ENCODE measurements at regions not wholly inside any gene's neighbourhood (a gene's known extent, or its start where the extent isn't known, plus 50 kb on each side); places are given as distances from the start of the nearest gene placed in this dataset.

DNA sequence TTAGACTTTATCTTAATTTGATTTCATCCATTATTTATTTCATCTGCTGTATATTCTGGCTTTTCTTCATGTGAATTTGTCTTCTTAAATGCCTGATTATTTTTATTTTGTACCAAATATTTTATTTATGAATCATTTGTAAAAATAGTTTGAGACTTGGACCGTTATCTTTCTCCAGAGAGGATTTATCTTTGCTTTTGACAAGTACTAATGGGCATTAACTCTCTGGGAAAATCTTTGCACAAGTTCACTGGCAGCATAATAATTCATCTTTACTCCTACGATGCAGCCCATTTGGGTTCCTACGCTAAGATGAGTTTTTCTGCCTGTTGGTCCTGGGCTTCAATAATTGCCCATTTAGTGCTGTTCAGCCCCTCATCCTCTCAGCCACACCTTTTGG, 131.0 kb upstream of the RORB start (continued):
- TF ChIP-seq, protein P1, sequence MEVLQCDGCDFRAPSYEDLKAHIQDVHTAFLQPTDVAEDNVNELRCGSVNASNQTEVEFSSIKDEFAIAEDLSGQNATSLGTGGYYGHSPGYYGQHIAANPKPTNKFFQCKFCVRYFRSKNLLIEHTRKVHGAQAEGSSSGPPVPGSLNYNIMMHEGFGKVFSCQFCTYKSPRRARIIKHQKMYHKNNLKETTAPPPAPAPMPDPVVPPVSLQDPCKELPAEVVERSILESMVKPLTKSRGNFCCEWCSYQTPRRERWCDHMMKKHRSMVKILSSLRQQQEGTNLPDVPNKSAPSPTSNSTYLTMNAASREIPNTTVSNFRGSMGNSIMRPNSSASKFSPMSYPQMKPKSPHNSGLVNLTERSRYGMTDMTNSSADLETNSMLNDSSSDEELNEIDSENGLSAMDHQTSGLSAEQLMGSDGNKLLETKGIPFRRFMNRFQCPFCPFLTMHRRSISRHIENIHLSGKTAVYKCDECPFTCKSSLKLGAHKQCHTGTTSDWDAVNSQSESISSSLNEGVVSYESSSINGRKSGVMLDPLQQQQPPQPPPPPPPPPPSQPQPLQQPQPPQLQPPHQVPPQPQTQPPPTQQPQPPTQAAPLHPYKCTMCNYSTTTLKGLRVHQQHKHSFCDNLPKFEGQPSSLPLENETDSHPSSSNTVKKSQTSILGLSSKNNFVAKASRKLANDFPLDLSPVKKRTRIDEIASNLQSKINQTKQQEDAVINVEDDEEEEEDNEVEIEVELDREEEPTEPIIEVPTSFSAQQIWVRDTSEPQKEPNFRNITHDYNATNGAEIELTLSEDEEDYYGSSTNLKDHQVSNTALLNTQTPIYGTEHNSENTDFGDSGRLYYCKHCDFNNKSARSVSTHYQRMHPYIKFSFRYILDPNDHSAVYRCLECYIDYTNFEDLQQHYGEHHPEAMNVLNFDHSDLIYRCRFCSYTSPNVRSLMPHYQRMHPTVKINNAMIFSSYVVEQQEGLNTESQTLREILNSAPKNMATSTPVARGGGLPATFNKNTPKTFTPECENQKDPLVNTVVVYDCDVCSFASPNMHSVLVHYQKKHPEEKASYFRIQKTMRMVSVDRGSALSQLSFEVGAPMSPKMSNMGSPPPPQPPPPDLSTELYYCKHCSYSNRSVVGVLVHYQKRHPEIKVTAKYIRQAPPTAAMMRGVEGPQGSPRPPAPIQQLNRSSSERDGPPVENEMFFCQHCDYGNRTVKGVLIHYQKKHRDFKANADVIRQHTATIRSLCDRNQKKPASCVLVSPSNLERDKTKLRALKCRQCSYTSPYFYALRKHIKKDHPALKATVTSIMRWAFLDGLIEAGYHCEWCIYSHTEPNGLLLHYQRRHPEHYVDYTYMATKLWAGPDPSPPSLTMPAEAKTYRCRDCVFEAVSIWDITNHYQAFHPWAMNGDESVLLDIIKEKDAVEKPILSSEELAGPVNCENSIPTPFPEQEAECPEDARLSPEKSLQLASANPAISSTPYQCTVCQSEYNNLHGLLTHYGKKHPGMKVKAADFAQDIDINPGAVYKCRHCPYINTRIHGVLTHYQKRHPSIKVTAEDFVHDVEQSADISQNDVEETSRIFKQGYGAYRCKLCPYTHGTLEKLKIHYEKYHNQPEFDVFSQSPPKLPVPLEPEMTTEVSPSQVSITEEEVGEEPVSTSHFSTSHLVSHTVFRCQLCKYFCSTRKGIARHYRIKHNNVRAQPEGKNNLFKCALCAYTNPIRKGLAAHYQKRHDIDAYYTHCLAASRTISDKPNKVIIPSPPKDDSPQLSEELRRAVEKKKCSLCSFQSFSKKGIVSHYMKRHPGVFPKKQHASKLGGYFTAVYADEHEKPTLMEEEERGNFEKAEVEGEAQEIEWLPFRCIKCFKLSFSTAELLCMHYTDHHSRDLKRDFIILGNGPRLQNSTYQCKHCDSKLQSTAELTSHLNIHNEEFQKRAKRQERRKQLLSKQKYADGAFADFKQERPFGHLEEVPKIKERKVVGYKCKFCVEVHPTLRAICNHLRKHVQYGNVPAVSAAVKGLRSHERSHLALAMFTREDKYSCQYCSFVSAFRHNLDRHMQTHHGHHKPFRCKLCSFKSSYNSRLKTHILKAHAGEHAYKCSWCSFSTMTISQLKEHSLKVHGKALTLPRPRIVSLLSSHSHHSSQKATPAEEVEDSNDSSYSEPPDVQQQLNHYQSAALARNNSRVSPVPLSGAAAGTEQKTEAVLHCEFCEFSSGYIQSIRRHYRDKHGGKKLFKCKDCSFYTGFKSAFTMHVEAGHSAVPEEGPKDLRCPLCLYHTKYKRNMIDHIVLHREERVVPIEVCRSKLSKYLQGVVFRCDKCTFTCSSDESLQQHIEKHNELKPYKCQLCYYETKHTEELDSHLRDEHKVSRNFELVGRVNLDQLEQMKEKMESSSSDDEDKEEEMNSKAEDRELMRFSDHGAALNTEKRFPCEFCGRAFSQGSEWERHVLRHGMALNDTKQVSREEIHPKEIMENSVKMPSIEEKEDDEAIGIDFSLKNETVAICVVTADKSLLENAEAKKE (CRISPR knock-in tag; IDR thresholded peaks at IDR 0.05) = no peak
- TF ChIP-seq, protein P2, sequence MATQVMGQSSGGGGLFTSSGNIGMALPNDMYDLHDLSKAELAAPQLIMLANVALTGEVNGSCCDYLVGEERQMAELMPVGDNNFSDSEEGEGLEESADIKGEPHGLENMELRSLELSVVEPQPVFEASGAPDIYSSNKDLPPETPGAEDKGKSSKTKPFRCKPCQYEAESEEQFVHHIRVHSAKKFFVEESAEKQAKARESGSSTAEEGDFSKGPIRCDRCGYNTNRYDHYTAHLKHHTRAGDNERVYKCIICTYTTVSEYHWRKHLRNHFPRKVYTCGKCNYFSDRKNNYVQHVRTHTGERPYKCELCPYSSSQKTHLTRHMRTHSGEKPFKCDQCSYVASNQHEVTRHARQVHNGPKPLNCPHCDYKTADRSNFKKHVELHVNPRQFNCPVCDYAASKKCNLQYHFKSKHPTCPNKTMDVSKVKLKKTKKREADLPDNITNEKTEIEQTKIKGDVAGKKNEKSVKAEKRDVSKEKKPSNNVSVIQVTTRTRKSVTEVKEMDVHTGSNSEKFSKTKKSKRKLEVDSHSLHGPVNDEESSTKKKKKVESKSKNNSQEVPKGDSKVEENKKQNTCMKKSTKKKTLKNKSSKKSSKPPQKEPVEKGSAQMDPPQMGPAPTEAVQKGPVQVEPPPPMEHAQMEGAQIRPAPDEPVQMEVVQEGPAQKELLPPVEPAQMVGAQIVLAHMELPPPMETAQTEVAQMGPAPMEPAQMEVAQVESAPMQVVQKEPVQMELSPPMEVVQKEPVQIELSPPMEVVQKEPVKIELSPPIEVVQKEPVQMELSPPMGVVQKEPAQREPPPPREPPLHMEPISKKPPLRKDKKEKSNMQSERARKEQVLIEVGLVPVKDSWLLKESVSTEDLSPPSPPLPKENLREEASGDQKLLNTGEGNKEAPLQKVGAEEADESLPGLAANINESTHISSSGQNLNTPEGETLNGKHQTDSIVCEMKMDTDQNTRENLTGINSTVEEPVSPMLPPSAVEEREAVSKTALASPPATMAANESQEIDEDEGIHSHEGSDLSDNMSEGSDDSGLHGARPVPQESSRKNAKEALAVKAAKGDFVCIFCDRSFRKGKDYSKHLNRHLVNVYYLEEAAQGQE (IDR thresholded peaks at IDR 0.05; ENCODE audit: unreplicated experiment) = no peak
- TF ChIP-seq NANOG (IDR thresholded peaks at IDR 0.05; ENCODE audit: borderline replicate concordance) (no peak), JUNB (IDR thresholded peaks at IDR 0.05; ENCODE audit: unreplicated experiment) (no peak), CREB1 (CRISPR knock-in tag; IDR thresholded peaks at IDR 0.05; ENCODE audit: low read depth) (no peak)
- TF ChIP-seq, protein P3, sequence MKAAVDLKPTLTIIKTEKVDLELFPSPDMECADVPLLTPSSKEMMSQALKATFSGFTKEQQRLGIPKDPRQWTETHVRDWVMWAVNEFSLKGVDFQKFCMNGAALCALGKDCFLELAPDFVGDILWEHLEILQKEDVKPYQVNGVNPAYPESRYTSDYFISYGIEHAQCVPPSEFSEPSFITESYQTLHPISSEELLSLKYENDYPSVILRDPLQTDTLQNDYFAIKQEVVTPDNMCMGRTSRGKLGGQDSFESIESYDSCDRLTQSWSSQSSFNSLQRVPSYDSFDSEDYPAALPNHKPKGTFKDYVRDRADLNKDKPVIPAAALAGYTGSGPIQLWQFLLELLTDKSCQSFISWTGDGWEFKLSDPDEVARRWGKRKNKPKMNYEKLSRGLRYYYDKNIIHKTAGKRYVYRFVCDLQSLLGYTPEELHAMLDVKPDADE (IDR thresholded peaks at IDR 0.05) = no peak
